Osteocyte (in vitro differentiated cells): ENCODE measurements at regions not wholly inside any gene's neighbourhood (a gene's known extent, or its start where the extent isn't known, plus 50 kb on each side); places are given as distances from the start of the nearest gene placed in this dataset.

Source experiments
- DNase-seq: peaks from one replicate; pipeline ENCODE4 v3.0.0; 2021; ENCODE audit warnings: mixed read lengths; ENCODE audit not compliant: unreplicated experiment; ENCODE audit errors: extremely low spot score
- H3K27ac Mint-ChIP-seq: one replicate; pipeline ENCODE4 v1.8.0; 2021; ENCODE audit warnings: mild to moderate bottlenecking, mixed read lengths; ENCODE audit not compliant: unreplicated experiment
- H3K27me3 Mint-ChIP-seq: one replicate; pipeline ENCODE4 v1.8.0; 2021; ENCODE audit warnings: mixed read lengths; ENCODE audit not compliant: unreplicated experiment
- H3K36me3 Mint-ChIP-seq: one replicate; pipeline ENCODE4 v1.8.0; 2021; ENCODE audit warnings: mixed read lengths; ENCODE audit not compliant: unreplicated experiment
- H3K4me1 Mint-ChIP-seq: one replicate; pipeline ENCODE4 v1.8.0; 2021; ENCODE audit warnings: mixed read lengths; ENCODE audit not compliant: unreplicated experiment
- H3K4me3 Mint-ChIP-seq: one replicate; pipeline ENCODE4 v1.8.0; 2021; ENCODE audit warnings: mild to moderate bottlenecking, moderate library complexity, mixed read lengths; ENCODE audit not compliant: unreplicated experiment
- H3K9me3 Mint-ChIP-seq: one replicate; pipeline ENCODE4 v1.8.0; 2021; ENCODE audit warnings: mixed read lengths; ENCODE audit not compliant: unreplicated experiment
- CTCF ChIP-seq: fragments of 200-600 bp; sonication (generic); IDR thresholded peaks from 2 replicates; pipeline ENCODE4 v1.5.0; 2021; ENCODE audit warnings: antibody characterized with exemption, mild to moderate bottlenecking, moderate library complexity

- Mint-ChIP-seq H3K4me3 (no peak overlapping the region), H3K27ac (no peak overlapping the region), H3K4me1 (no peaks in the 10 kb centered on the region), H3K9me3 (no peaks in the 10 kb centered on the region), H3K36me3 (no peaks in the 10 kb centered on the region), H3K27me3 (peaks cover 34% of the 10 kb centered on the region)
- DNase-seq: no peak
- TF ChIP-seq CTCF: no peak
Measured at GRCh38 chr1:22236900-22237299, 94.0 kb upstream of the WNT4 start.

GRCh38 chr1:22237433-22238093, 94.7 kb upstream of the WNT4 start:
- Mint-ChIP-seq H3K36me3 (no peaks in the 10 kb centered on the region), H3K4me1 (no peaks in the 10 kb centered on the region), H3K9me3 (no peaks in the 10 kb centered on the region), H3K27me3 (peaks cover 34% of the 10 kb centered on the region), H3K4me3 (no peak overlapping the region), H3K27ac (no peak overlapping the region)
- TF ChIP-seq CTCF: no peak
- no peak for DNase-seq

- H3K36me3 Mint-ChIP-seq: no peaks in the 10 kb centered on the region
- TF ChIP-seq CTCF: no peak
- DNase-seq: no peak
- H3K9me3 Mint-ChIP-seq: no peaks in the 10 kb centered on the region
- peaks cover 41% of the 10 kb centered on the region for H3K27me3 Mint-ChIP-seq
- no peaks in the 10 kb centered on the region for H3K4me1 Mint-ChIP-seq
- H3K4me3 Mint-ChIP-seq: no peak overlapping the region
- no peak overlapping the region for H3K27ac Mint-ChIP-seq
Measured at GRCh38 chr1:22238356-22239224, 95.7 kb upstream of the WNT4 start.

- Mint-ChIP-seq H3K36me3 (no peaks in the 10 kb centered on the region), H3K27me3 (peaks cover 42% of the 10 kb centered on the region), H3K27ac (no peak overlapping the region), H3K4me1 (no peaks in the 10 kb centered on the region), H3K4me3 (no peak overlapping the region), H3K9me3 (no peaks in the 10 kb centered on the region)
- no peak for TF ChIP-seq CTCF
- no peak for DNase-seq
Measured at GRCh38 chr1:22239378-22239777, 96.5 kb upstream of the WNT4 start.

- no peak overlapping the region for H3K4me3 Mint-ChIP-seq
- no peaks in the 10 kb centered on the region for H3K36me3 Mint-ChIP-seq
- TF ChIP-seq CTCF: no peak
- no peak overlapping the region for H3K27ac Mint-ChIP-seq
- H3K9me3 Mint-ChIP-seq: no peaks in the 10 kb centered on the region
- DNase-seq: no peak
- H3K4me1 Mint-ChIP-seq: peaks cover 3% of the 10 kb centered on the region
- H3K27me3 Mint-ChIP-seq: peaks cover 30% of the 10 kb centered on the region
Measured at GRCh38 chr1:22241250-22241649, 98.4 kb upstream of the WNT4 start.
